ENCODE measurements at regions not wholly inside any gene's neighbourhood (a gene's known extent, or its start where the extent isn't known, plus 50 kb on each side); places are given as distances from the start of the nearest gene placed in this dataset.

DNA sequence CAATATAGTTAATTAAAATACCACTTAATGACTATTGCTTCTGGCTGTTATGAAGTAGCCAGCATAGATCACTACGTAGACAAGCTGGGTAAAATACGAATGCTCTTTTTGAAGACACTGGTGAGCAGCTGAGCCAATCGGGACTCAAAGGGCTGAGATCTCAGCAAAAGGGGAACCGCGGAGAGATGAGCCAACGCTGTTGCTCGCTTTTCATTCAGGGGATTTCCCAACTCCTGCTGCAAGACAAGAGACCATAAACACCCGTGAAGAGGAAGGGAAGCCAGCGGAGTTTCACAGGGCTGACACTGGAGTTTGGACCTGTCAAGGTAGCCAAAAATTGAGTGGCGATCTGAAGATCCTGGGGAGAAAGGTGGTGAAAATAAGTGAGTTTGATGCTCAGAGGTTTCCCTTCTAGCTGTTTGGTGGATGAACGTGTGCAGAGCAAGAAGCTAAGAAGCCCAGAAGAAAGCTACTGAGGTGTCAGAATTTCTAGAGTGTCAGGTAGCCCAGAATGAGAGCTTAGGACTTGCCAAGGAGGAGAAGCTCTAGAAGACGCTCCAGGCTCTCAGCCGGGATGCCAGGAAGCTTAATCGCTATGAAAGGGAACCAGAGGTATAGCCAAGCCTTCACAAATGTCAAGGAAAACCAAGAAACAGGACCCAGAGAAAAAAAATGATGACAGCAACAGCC, 79.6 kb upstream of the RNU6ATAC start:
- no peak for DNase-seq (ENCODE audit: low read depth)
- TF ChIP-seq, protein P1, sequence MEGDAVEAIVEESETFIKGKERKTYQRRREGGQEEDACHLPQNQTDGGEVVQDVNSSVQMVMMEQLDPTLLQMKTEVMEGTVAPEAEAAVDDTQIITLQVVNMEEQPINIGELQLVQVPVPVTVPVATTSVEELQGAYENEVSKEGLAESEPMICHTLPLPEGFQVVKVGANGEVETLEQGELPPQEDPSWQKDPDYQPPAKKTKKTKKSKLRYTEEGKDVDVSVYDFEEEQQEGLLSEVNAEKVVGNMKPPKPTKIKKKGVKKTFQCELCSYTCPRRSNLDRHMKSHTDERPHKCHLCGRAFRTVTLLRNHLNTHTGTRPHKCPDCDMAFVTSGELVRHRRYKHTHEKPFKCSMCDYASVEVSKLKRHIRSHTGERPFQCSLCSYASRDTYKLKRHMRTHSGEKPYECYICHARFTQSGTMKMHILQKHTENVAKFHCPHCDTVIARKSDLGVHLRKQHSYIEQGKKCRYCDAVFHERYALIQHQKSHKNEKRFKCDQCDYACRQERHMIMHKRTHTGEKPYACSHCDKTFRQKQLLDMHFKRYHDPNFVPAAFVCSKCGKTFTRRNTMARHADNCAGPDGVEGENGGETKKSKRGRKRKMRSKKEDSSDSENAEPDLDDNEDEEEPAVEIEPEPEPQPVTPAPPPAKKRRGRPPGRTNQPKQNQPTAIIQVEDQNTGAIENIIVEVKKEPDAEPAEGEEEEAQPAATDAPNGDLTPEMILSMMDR (conservative IDR thresholded peaks at IDR 0.05; ENCODE audit: low read depth, low read length), result no peak

DNA sequence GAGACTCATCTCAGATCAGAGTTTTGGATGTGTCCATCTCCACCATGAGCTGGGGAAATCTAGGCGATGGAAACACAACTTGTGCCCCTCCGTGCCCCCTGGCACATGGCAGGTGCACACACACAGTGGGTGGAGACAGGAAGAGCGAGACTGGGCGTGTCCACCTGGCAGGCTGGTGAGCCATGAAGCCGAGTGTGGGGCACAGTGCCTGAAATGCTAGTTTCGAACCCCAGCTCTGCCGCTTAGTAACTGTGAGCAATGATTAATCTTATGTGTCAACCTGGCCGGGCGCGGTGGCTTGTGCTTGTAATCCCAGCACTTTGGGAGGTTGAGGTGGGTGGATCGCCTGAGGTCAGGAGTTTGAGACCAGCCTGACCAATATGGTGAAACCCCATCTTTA, 80.8 kb upstream of the RNU6ATAC start:
- TF ChIP-seq, protein P1 (conservative IDR thresholded peaks at IDR 0.05; ENCODE audit: low read depth, low read length), result no peak
- no peak for DNase-seq (ENCODE audit: low read depth)
- no peak overlapping the region for H3K4me3 ChIP-seq (ENCODE audit: low read length)

More for the DNA sequence above, 79.6 kb upstream of the RNU6ATAC start:
- no peak overlapping the region for H3K4me3 ChIP-seq (ENCODE audit: low read length)

DNA sequence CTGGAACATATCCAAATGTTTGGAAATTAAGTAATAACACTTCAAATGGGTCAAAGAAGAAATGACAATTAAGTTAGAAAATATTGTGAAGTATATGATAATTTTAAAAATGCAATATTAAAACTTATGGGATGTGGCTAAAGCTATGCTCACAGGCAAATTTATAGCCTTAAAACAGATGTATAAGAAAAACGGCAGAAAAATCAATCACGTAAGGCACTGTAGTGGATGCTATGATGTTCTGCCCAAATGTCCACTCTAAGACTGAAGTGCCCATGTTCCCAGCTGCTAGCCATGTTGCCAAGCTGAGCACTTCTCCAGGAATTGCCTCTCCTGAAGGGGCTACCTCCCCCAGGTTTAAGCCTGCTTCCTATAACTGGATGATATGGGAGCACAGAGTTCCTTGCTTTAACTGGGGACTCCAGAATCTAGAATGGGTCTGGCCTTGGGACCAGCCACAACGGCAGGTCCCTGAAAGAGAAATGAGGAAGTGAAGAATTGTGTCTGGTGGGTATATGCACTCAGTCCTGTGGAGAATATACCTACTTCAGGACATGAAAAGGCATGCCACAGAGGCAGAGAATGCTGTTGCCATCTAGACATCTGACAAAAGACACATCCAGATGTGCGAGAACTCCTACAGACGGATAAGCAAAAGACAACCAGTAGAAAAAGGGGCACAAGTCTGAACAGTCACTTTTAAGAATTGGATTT, 78.2 kb upstream of the RXRA start:
- no peak for DNase-seq (ENCODE audit: low read depth)
- TF ChIP-seq, protein P1 (conservative IDR thresholded peaks at IDR 0.05; ENCODE audit: low read depth, low read length), result no peak
- H3K4me3 ChIP-seq (ENCODE audit: low read length), result no peak overlapping the region

DNA sequence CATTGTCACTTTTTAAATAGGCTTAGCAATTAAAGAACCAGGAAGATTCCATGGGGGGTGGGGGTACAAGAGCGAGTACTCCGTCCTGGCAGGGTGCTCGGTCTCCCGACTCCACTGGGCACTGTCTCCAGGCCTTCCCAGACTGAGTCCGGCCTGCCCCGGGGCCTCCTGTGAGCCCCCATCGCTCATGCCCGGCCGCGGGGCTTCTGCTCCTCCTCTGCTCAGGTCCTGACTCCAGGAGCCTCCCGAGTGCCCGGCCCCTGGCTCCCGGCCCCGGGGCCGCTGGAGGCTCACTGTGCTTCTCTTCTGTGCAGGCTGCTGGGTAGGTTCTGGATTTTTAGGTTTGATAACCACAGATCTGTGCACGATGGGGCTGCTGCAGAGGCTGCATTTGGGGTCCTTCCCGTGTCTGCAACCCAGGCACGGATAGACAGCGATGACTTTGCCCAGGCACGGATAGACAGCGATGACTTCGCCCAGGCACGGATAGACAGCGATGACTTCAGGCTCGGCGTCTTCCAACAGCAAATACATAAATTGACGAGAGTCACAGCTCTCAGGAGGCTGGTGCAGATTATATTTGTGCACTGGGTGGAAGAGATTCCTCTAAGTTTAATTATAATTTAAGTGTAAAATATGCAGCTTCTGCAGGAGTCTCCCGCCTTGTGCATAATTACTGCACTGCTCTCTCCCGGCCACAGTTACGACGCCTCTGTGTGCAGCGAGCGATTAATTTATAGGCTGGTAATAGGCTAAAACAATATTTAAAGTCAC, 74.8 kb upstream of the RXRA start:
- TF ChIP-seq, protein P1 (conservative IDR thresholded peaks at IDR 0.05; ENCODE audit: low read depth, low read length), result no peak
- no peak overlapping the region for H3K4me3 ChIP-seq (ENCODE audit: low read length)
- no peak for DNase-seq (ENCODE audit: low read depth)

GRCh38 chr9:134252084-134252830, 74.0 kb upstream of the RXRA start:
- H3K4me3 ChIP-seq (ENCODE audit: low read length), result no peak overlapping the region
- TF ChIP-seq, protein P1 (conservative IDR thresholded peaks at IDR 0.05; ENCODE audit: low read depth, low read length), result no peak
- no peak for DNase-seq (ENCODE audit: low read depth)

DNA sequence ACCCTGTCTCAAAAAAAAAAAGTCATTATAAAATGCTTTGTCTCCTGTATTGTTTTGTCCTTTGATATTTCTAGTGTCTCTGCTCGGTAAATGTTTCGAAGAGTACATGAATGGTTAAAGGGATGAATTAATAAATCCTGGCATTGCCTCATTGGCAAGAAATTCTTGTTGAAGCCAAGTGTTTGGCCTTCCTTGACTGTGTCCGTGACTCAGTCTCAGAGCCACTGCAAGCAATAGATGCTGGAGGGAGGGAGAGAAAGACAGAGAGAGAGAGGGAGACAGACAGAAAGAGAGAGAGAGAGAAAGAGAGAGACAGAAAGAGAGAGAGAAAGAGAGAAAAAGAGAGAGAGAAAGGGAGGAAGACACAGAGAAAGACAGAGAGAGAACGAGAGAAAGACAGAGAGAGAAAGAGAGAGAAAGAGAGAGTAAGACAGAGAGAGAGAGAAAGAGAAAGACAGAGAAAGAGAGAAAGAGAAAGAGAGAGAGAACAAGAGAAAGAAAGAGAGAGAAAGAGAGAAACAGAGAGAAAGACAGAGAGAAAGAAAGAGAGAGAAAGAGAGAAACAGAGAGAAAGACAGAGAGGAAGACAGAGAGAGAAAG, 72.5 kb upstream of the RXRA start:
- no peak for DNase-seq (ENCODE audit: low read depth)
- H3K4me3 ChIP-seq (ENCODE audit: low read length), result no peak overlapping the region
- TF ChIP-seq, protein P1 (conservative IDR thresholded peaks at IDR 0.05; ENCODE audit: low read depth, low read length), result no peak
